Left lobe of liver (tissue), 2 donors: ENCODE measurements at regions not wholly inside any gene's neighbourhood (a gene's known extent, or its start where the extent isn't known, plus 50 kb on each side); places are given as distances from the start of the nearest gene placed in this dataset.
A peak's percentile ranks its signal among the peaks of the same experiment; 100 is the strongest.
"Not testable (repeated sequence)": the region's sequence is repeated elsewhere in the genome, so short reads cannot be mapped to it uniquely, and the experiment has no call there.

Experiments used
- ATAC-seq: fragments of 200-7000 bp; cut with Tn5 transposase; one replicate; pipeline ENCODE4 v1.9.1; 2020; ENCODE audit warnings: mild to moderate bottlenecking, moderate library complexity
- DNase-seq: peaks from one replicate; pipeline ENCODE4 v3.0.0-alpha.2; 2020; ENCODE audit warnings: low spot score
- donor health status: DM: no; HTN: no; CAD: no; lungs with moderate emphysema.
- donor health status: DM: no; HTN: yes; CAD: no.

GRCh38 chr7:35152059-35152458 is 101.8 kb downstream of the TBX20 start:
- not testable (repeated sequence) for ATAC-seq, DNase-seq

- DNase-seq, result peak; percentile 52
- peak; percentile 97 for ATAC-seq
These were observed 105.9 kb downstream of the TBX20 start for GRCh38 chr7:35148030-35148429.

GRCh38 chr7:35142125-35142524 is 104.8 kb upstream of the DPY19L1 start:
- DNase-seq (peak; percentile 46), ATAC-seq (peak; percentile 91)

- DNase-seq, ATAC-seq: not testable (repeated sequence)
These were observed 102.0 kb upstream of the DPY19L1 start for GRCh38 chr7:35139281-35139680.

GRCh38 chr7:35133465-35133864 is 96.2 kb upstream of the DPY19L1 start:
- ATAC-seq, result not testable (repeated sequence)

GRCh38 chr7:35133011-35133410 is 95.7 kb upstream of the DPY19L1 start:
- not testable (repeated sequence) for ATAC-seq, DNase-seq

More at GRCh38 chr7:35133465-35133864, 96.2 kb upstream of the DPY19L1 start:
- DNase-seq, result not testable (repeated sequence)

- ATAC-seq, DNase-seq: not testable (repeated sequence)
These were observed 91.4 kb upstream of the DPY19L1 start for GRCh38 chr7:35128662-35129061.

- ATAC-seq, DNase-seq: not testable (repeated sequence)
These were observed 81.2 kb upstream of the DPY19L1 start for GRCh38 chr7:35118526-35118925.

GRCh38 chr7:35106667-35107066 is 69.4 kb upstream of the DPY19L1 start:
- not testable (repeated sequence) for DNase-seq, ATAC-seq

- ATAC-seq, DNase-seq: not testable (repeated sequence)
These were observed 68.2 kb upstream of the DPY19L1 start for GRCh38 chr7:35105511-35105910.

- DNase-seq, result not testable (repeated sequence)
- peak; percentile 55 for ATAC-seq
These were observed 65.6 kb upstream of the DPY19L1 start for GRCh38 chr7:35102845-35103244.

- not testable (repeated sequence) for DNase-seq, ATAC-seq
These were observed 55.7 kb upstream of the DPY19L1 start for GRCh38 chr7:35092961-35093360.
